Stimulated activated CD4-positive, alpha-beta T cell treated with anti-CD3 and anti-CD28 coated beads, Interleukin-2, amount 100 ng/mL, for 24 hours (primary cell): ENCODE measurements at regions not wholly inside any gene's neighbourhood (a gene's known extent, or its start where the extent isn't known, plus 50 kb on each side); places are given as distances from the start of the nearest gene placed in this dataset.

ENCODE experiments used
- DNase-seq, 2 donors: peaks; one replicate each; pipeline ENCODE4 v3.0.0-alpha.2; 2020

DNA sequence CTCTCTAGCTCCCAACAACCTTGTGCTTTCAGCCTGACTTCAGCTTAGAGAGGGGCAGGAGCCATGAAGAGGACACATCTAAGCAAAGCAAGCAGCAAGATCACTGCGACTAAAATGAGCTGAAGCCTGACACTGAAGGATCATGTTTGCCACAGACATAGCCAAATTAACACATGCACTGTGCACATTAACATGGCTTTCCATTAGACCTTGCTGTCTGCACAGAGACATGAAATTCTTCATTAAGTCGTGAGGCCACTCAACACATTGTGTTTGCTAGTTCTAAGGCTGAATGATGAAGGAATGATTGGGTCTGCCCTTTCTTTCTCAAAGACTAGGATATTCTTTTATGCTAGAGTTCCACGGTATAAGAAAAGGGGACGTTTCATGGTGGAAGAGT, 558.3 kb upstream of the PSMD7 start:
- DNase-seq, result no peak

DNA sequence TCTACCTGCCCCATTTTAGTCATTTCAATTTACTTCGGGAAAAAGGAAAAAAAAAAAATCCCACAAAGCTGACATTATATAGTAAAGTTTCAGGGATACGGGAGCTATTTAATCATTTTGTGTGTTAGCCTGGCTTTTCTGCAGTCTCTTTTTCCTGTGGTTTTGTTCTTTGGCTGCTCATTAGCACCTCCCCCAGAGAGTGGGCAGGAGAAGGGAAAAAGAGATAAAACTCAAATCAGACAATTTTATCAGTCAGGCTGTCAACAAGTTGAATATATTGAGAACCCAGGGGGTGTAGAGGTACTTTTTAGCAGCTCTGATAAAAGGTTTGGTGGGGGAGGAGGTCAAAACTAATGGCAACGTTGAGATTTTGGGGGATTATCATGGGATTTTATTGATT, 559.0 kb upstream of the PSMD7 start:
- DNase-seq, result no peak

DNA sequence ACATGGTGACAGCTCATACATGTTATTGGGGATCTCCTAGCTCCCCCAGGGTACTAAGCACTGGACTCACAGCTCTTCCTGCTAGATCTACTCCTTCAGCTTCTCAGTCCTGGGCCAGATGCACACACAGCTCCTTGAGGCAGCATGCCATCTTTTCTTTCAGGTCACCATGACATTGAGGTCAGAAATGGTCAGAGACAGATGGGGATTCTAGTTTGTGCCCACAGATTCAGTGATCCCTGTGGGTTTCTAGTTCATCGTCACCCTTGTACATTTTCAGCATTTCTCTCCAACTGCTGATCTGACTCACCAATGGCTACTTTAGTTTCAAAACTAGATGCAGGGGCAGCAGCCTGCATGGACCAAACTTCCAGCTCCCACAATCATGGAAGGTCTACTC, 560.7 kb upstream of the PSMD7 start:
- DNase-seq, result no peak

DNA sequence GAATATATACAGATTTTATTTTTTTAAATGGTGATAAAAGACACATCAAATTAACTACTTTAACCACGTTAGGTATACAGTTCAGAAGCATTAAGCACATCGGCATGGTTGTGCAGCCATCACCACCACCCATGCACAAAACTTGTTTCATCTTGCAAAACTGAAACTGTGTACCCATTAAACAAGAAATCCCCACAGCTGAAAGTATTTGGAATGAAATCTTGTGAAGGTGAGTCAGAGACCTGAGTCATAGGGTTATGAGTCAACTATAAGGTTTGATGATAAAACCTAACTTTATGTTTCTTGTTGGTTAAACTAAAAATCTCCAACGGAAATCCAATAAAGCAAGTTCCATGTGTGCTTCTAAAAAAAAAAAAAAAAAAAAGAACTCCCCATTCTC, 561.6 kb upstream of the PSMD7 start:
- DNase-seq, result no peak

DNA sequence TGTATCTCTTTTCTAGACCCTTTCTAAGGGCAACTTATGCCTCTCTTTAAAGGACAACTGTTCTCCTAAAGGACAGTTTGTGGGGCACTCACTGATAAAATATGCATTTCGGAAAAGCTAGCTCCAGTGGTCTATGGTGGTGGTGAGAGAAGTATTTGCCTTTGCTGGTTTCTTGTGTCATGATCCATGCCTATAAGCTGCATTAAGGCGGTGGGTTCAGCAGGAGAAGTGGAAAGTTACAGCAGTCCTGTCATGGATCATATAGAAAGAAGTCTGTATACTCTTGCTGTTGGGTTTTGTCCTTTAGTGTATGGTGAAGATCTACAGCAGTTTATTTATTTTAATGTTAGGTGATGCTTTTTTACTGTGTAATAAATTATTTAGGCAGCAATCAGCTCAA, 563.9 kb upstream of the PSMD7 start:
- no peak for DNase-seq

DNA sequence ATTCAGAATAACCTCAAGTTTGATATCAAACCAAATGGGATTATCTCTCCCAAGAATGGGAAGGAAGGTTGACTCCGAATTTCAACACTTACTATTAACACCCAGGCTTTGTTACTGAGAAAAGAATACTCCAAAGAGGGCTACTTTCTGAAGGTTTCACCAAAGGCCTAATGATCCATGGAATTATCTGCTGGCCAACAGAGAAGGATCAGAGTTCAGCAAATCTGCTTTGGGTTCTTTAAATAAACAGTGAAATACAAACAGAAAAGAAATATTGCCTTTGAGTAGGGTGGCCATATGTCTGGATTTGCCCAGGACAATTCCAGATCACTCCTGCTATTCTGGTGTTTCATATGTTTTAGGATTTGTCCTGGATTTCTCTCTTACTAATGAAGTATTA, 564.5 kb upstream of the PSMD7 start:
- no peak for DNase-seq

DNA sequence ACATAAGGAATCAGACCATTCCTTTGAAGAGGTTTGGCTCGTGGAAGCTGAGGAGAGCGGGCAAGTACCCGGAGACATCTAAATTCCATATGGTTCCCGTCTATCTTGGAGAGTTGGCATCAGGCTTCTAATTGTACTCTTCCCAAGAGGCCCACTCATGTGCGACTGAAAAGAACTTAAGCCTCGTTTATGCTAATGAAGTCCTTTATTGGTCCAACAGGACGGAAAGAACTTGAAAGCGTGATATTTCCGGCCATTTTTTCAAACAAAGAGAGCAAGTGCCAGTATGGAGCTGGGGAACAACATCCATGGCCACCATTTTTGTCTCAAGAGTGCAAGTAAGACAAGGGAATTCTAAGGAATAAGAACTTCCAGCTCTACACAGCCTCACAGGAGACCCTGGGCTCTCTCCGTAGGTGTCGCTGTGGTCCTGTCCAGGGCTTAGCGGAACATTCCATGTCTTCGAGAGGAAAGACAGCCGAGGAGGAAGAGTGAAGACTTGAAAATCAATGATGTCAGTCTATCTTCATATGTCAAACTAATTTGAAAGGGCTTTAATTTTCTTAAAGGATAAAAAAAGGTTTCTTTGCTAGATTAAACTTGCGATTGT, 566.0 kb upstream of the PSMD7 start:
- no peak for DNase-seq

DNA sequence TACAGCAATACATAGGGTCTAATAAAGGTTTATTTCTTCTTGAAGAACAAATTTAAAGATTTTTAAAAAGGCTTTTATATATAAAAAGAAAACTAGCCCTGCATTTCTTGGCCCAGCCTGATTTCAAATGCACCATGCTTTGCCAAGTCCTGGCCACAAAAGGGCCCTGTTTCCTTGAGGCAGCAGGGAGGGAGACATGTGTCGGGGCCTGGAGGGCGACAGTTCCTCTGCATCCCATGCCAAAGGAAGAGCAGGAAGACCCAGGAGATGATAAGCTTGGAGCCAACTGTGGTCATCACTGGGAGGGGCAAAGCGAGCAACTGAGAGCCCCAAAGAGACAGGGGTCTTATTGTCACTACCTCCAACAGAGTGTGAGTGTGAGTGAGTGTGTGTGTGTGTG, 571.5 kb upstream of the PSMD7 start:
- no peak for DNase-seq

DNA sequence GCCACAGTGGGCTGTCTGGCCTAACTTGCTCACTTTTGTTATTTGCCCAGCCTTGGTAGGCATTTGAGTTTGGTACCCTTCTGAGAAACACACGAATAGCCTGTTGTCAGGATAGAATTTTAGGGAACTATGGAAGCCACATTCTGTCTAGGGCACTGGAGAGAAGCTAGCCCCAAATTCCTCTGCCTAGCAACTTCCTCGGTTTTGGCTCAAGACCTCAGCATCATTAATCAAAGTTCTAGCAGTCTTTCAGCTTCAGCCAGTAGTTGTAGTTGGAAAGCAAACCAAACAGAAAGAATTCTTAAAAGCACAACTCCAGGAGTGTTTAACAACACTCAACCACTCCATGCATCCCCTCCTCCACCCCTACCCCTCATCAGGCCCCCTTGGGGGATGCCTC, 572.1 kb upstream of the PSMD7 start:
- no peak for DNase-seq

DNA sequence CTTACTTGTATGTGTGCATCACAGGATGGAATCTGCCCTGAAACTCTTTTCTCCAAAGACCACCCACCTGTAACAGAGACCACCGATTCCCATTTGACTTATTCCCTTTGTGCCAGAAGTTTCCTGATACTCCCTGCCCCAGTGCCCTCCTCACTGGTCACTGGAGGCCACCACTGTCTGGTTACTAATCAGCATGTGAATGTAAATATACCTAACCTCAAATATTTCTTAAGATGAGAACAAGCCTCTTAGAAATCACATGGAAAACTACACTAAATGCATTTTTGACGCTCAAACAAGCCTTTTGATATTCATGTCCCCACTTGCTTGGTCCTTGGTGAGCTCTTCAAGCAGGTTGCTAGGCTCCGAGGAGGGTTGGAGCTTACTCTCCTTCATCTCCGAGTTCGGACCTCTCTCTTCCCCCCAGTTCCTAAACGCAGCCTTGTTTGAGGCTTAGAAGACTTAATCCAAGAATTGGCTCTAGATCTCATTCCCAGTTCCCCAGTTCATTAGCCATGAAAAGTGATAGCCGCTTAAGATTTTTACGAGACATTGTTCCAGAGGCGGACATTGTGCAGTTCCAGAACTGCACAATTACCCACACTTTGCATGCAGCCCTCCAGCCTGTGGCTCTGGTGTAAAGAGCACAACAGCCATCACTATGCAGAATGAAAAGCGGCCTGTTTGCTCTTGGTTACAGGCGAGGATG, 579.2 kb upstream of the PSMD7 start:
- DNase-seq, result no peak

DNA sequence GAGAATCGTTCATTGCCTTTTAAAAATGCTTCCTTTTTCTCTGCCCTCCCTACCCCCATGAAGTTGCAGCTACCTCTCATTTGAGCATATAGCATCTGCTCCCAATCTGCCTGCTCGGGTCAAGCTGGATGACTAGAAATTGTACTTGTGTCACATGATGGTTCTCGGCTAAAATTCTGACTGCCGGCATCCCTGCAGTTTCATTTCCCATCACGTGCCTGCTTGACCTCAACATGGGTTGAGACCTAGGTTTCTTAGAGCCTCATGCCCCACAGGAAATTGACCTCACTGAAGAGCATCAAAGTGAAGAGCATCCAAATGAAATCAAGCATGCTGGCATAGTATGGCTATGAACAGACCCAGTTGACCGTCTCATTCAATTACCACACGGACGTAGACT, 581.6 kb upstream of the PSMD7 start:
- DNase-seq, result no peak

DNA sequence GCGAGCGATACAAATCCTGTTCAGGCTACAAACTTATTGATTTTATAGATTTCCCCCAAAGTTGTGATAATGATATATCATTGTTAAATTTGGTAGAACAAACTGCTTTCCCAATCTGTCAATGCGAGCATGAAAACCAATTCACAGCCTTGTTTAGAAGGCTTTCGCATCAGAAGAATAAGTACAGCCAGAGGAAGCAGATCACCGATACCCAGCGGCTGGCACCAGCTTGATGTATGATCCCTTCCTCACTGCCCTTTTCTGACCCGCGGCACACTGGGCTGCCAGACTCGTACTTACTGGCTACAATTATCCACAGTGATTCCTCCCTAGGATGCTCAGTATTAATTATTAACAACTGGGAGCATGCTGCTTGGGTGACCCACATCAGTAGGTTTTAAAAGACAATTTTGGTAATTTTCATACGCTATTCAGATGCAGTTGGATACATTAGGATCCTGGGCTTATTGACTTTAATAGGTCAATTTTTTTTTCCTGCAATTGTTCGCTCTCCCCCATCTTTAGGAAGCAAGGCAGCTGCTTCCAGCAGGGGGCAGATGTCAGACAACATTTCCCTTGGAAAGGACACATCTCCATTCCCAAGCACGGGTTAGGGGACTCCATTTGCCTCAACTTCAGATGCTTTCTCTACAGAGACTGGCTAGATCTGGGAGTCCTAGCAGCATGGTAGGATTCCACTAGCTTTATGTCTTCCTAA, 582.7 kb upstream of the PSMD7 start:
- DNase-seq, result peak in 1 of 2 donors; percentile 3

DNA sequence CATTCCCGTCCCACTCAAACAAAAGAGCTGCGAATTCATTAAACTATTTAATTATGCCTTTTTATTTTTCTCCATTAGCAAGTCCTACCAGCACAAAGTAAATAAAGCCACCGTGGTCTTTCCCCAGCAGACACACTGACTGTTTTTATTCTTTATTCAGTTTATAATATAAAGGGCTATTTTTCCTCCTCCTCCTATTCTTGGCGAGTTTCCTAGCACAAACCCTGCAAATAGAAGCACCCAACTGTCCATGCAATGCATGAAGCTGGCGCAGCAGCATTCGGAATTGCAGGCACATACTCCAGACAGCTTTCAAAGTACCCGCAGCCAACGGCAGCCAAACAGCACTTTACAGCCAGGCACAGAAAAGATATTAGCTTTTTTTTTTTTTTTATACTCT, 583.4 kb upstream of the PSMD7 start:
- no peak for DNase-seq

DNA sequence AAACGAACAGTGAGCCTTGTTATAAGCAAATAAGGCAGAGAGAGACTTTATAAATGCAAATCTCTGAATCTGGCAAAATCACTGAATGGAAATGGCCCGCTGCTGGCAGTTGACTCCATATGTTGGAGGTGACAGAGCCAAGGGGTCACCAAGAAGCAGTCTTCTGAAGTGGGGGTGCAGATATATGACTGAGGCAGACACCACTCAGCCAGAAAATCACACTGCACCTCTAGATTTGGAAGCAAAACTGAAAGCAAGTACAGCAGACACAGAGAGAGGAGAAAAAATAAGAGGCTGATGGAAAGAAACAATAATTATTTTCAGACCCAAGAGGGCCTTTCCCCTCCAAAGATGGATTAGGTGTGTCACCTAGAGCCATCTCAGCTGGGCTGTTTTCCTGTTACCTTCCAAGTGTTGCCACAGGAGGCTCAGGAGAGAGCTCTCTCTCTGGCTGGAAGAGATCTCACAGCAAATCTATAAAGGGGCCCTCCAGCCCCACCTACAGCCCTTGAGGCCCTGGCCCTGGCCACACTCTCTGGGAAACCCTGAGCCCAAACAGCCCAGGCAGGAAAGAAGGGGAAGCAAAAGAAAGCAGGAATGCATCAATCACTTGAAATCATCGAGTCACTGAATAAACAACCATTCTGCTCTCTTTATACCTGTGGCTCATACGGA, 585.1 kb upstream of the PSMD7 start:
- DNase-seq, result no peak

DNA sequence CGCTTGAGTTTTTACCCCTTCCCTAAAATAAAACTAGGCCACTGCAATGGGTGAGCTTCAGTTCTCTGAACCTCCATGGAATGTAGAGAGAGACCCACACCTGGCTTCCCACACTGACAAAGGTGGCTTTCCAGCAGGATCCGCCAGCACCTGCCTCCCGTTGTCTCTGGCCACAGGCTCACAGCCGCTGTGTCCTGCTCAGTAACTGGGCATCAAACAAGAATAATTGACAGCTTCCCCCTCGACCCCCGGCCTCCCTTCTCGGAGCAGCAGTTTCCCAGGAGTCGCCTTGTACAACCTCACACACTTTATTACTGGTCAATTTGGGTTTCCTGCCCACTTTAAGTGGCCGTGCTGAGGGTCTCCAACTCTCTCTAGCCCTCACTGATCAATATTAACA, 586.1 kb upstream of the PSMD7 start:
- no peak for DNase-seq

DNA sequence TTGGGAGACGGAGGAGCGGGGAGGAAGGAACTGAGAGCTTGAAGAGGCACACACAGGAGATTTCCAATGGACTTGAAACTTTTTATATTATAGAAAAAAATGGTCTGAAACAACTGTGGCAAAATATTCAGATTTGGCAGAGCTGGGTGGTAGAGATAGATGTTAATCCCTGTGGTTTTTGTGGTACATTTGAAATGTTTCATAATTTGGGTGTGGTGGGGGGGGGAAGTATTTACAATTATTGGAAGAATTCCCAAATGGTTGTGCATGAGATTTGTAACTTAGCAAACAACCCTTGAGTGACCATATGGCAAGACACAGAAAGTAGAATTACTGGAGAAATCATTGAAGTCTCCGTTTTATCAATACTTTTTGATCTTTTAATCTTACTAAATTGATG, 588.8 kb upstream of the PSMD7 start:
- DNase-seq, result no peak

DNA sequence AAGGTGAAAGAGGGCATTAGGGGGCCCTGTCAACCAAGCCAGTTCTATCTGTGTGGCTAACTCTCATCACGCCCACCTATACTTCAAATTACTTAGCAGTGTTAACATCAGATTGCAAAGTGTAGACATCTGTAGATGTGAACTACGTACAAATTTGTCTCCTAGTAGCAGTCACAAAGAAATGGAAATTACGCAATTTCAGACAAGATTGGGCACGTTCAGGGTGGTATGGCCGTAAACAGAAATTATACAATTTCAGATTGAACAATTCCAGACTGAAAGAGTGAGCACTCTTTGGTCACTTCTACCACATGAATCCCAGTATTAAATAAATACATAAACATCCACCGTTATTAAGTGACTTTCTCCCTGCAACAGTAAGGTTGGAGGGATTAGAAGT, 592.7 kb upstream of the PSMD7 start:
- DNase-seq, result no peak

DNA sequence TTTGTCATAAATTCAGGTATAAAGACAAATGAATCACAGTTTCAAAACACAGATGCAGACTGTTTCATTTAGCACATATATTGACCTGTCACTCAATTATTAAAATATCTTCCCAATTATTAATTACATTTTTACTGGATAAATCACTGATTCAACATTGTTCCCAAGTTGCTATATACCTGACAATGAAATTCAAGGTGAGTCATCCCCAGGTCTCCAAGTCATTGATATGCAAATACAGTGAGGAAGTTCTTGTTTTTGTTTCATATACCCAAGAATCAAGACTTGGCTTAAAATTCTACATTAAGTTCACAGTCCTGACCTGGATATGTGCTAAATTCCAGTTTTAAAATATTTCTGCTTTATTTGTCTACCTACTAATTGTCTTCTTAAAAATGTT, 599.3 kb upstream of the PSMD7 start:
- no peak for DNase-seq

DNA sequence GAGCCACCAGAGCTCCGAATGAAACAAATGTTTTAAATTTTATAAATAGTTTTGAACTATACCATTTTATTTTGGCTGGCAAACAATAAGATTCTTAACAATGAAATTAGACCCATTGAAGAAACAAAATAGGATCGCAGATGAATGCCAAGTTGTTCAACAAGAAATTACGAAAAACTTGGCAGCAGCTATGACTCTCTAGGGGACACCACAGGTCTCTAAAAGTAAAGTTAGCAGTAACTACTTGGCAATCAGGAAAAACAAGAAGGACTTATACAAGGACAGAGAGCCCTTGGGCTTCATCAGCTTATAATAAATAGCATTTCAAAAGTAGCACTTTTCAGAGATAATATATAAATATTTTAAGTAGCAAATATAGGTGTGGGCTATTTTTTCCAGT, 603.8 kb upstream of the PSMD7 start:
- no peak for DNase-seq

DNA sequence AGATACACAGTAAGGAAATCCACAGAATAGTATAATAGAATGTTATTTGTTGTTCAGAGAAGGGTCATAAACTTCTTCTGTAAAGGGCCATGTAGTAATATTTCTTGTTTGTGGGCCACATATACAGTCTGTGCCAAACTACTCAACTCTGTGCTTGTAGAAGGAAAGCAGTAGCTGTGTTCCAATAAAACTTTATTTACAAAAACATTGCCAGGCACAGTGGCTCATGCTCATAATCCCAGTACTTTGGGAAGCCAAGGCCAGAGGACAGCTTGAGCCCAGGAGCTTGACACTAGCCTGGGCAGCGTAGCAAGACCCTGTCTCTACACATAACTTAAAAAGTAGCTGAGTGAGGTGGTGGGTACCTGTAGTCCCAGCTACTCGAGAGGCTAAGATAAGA, 612.8 kb upstream of the PSMD7 start:
- DNase-seq, result no peak

DNA sequence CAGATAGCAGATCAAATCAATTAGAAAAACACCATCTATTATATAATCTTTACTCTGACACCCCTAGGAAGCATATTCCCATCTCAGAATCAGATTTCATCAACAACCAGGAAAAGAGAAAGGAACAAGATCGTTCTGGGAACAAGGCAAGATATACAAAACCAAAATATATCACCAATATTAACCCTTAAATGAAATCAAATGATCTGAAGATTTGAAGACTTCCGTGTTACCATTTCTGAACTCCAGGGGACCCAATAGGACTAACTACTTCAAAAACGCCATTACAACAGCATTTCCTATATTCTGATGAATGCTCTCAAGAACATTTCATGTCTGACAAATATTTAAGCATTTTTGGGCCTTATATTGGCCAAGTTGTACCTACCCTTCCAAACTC, 624.2 kb upstream of the ZFHX3 start:
- no peak for DNase-seq

DNA sequence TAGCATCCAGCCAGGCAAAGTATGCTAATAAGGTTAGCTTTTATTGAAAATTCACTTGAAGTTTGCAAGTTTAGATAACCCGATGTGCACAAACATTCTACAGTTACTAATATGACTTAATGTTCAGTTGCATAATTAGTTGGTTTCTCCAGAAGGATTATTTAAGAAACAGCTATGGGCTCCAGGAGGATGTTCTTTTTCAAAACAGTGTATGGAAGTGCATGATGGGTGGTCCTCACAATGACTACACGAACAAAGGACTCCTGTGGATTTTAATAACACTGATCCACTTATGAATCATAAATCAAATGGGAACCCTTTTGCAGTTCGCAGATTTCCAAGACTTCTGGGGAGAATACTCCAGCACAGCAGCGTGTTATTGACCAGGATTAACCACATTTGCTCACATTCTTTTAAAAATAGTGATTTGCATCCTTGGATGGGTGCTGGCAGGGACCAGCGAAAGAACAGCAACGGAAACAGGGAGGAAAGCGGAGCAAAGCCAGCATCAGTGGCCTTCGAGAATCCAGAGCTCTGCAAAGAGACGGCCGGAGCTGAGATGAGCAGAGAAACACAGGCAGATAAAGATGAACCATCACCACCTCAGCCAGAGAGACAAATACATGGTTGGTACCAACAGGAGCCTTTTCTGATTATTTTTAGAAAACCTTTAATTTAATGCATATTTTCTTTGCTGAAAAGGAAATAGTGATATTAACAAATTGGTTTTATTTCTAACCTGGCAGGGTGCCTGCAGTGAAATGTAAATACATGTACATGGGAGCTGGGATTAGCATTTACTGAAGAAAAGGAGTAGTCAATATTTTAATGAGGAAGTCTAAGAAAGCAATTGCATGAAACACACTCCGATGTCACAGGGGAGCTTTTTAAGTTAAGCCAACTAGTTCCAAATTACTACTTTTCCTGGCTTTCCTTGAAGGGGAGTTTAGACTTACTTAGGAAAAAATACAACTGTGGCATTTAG, 623.2 kb upstream of the ZFHX3 start:
- no peak for DNase-seq
